HG02571 (cell line): ENCODE measurements at regions not wholly inside any gene's neighbourhood (a gene's known extent, or its start where the extent isn't known, plus 50 kb on each side); places are given as distances from the start of the nearest gene placed in this dataset.
"Not testable (repeated sequence)": the region's sequence is repeated elsewhere in the genome, so short reads cannot be mapped to it uniquely, and the experiment has no call there.

Experiments used
- ATAC-seq: cut with Tn5 transposase; IDR thresholded peaks from one replicate; pipeline ENCODE4 v1.9.1; 2021; ENCODE audit warnings: mild to moderate bottlenecking, moderate library complexity; ENCODE audit not compliant: unreplicated experiment

DNA sequence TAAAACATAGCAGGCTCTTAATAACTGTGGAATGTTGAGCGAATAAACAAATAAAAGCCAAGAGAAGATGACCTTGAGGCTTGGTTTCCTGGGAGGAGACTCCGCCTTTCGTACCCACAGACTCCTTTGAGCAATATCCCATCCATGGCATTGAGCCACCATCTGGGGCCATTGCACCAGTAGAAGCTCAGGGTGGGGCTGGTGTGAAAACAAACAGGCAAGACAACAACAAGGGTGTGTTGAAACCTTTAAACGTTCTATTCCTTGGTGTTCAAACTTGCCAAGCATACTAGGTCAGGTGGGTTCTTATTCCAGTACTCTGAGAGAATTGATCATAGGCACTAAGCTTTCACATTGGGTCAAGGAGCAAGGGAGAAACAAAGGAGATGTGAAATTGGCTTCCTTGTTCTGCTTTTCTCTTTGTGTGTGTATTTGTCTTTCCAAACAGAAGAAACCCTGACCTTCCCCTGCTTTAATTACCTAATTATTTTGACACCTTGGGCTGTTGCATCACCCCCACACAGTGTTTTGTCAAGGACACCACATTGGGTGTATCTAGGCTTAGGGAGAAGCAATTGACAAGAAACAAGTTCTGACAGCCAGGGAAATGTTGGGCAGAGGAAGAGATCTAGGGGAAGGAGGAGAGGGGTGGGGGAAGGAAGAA, 105.1 kb upstream of the BCL6 start:
- ATAC-seq = no peak

DNA sequence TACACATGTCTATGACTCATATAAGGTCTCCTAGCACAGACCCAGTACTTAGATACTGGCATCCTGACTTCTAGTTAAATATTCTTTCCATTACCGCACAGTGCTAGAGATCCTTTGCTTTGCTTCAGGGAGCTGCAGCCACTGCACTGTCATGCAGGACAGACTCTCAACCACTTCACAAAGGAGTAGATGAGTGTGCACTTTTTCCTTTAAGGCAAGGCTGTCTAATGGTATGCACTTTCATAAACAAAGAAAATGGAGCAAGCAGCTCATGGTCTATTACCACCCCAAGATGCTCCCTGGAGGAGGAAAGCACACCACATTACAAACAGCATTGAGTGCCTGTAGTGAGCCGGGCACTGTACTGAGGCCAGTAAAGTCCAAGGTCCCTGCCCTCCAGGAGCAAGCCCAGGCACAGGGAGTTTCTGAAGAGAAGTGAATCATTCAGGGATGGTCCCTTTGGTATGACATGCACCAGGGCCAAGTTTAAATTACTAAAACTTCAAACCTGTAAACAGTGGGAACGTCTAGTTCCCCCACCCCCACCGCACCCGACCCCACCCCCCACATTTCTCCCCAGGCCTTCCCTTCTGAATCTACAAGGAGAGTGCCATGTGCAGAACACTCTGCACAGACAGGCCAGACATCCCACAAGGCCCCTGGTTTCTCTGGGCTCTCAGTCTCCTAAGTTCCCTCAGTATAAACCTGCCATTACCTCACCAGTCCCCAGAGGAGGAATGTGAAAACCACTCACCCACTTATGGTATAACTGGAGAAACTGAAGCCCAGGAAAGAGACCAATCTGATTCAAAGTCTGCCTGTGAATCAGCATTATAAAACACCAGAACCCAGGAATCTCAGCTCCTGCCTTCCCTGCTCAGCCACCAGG, 107.8 kb upstream of the BCL6 start:
- ATAC-seq = no peak

DNA sequence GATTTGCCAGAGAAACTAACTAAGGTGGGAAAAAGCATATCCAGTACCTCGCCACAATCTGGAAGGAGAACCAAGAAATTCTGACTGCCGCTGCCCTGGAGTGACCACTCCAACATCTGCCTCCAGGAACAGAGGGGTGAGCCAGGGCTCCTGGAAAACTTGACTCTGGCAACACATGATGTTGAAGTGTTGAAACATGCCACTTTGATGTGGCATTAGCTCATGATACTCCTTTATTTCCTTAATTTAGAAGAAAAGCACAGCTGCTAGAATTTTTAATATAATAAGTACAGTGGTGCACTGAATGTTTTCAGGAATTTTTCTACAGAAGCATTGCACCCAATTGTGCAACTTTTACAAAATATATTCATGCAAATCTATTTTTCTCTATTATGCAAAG, 109.9 kb upstream of the BCL6 start:
- no peak for ATAC-seq

DNA sequence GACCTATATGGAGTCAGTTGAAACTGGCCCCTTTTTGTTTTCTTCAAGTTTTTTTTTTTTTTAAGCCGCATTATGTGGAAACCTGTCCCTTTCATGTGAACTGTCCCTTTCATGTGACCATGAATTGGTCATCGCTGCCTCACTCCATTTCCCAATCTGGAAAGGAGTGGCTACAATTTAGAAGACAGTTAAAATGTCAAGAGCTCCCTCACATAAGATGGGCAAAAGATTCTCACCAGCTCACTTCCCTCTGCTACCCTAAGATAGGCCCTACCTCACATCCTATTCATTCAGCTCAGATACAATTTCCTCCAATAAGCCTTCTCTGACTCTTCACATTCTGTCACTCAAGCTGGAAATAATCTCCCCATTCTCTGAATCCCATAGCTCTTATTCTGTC, 111.3 kb upstream of the BCL6 start:
- no peak for ATAC-seq

DNA sequence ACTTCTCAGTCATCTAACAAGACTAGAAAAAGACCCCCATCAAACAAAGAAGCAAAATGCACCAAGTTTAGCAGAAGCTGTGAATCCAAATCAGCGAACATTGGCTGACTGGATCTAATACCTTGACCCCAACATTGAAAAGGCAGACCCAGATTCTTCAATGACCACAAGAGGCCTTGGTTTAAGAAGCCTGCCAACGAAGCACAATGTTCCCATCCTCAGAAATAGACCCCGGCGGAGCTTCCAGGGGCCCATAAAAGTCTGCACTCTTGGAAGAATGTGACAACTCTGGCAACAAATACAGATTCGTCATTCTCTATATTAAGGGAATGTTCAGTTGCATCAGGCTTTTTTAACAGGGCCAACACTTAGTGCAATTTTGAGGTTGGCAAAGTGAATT, 112.8 kb upstream of the BCL6 start:
- no peak for ATAC-seq

DNA sequence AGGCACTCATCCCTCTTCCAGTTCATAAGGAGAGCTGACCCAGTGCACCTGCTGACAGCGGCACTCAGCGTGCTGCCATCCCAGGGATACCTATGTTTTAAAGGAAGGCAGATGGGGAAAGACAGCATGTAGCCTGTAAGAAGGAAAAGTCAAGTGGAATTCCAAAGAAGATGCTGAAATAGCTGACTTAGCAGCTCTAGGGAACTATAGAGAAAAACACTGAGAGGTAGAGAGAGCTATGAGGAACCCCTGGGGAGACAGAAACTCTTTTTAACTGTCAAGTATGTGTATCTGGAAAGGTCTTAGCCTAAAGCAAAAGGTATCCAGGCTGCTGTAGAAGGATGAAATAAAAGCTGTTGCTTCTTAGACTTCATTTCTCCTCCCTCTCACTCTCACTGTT, 113.4 kb upstream of the BCL6 start:
- no peak for ATAC-seq

DNA sequence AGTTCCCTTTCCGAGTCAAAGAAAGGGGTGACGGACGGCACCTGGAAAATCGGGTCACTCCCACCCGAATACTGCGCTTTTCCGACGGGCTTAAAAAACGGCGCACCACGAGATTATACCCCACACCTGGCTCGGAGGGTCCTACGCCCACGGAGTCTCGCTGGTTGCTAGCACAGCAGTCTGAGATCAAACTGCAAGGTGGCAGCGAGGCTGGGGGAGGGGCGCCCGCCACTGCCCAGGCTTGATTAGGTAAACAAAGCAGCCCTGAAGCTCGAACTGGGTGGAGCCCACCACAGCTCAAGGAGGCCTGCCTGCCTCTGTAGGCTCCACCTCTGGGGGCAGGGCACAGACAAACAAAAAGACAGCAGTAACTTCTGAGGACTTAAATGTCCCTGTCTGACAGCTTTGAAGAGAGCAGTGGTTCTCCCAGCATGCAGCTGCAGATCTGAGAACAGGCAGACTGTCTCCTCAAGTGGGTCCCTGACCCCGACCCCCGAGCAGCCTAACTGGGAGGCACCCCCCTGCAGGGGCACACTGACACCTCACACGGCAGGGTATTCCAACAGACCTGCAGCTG, 117.5 kb upstream of the BCL6 start:
- not testable (repeated sequence) for ATAC-seq

DNA sequence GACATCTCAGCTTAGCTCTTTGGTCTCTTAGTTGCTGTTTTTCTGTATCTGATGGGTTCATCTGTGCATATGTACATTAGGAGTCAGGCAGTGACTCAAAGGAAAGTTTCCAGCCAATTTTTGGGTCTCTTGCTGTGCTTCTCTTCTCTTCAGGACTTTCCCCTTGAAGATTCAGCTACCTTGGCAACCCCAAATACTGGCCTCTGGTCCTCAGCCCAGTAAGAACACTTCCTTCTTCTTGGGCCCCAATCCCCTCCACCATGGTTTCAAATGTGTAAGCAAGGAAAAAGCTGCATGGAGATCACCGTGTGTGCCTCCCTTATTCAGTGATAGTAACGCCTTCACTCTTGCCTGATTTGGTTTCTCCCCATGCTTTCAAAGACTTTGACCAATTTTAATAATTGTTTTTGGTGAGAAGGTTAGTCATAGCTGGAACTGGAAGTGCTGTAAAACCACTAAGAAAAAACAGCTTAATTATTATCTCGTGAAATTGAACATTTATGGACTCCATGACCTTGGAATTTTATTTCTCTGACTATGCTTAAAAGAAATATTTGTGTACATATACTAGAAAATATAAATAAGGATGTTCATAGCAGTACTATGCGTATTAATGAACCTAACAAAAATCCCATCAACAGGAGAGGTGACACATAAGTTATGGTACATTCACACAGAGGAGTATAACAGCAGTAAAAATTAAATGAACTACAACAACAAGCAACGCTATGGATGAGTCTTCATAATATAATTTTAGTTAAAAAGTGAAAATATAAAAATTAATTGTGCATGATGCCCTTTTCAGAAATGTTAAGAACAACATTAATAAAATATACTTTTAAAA, 125.3 kb upstream of the BCL6 start:
- ATAC-seq = no peak

DNA sequence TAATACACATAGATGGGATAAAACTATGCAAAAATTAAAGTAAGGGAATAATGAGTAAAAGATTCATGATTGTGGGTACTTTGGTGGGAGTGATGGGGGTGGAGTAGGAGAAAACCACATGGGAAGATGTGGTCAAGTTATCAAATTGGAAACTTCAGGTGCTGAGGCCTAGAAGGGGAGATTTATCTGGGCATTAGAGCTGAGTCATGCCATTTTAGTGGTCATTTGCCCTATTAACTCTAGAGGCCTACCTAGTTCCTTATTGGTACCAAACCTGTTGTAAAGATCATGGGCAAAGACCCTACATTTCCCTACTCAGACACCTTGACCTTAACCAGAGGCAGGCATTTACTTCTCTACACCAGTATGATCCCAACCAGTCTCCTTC, 125.9 kb upstream of the BCL6 start:
- ATAC-seq = no peak

DNA sequence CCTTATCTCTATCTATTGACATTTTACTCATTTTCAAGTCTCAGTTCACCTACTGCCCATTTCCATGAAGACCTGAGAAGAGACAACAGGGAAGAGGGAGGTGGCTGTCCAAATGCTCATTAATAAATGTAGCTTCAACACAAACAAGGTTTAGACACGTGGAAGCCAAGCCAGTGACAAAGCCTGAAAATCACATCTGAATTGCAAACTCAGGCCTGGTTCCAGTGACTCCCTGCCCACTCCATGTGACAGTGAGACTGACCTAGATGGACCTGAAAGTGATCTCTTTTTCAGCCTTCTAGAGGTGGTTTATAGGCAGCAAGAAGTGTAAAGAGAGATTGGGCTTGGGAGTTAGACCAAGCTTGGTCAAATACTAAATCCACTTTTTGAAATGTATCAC, 126.6 kb upstream of the BCL6 start:
- no peak for ATAC-seq

DNA sequence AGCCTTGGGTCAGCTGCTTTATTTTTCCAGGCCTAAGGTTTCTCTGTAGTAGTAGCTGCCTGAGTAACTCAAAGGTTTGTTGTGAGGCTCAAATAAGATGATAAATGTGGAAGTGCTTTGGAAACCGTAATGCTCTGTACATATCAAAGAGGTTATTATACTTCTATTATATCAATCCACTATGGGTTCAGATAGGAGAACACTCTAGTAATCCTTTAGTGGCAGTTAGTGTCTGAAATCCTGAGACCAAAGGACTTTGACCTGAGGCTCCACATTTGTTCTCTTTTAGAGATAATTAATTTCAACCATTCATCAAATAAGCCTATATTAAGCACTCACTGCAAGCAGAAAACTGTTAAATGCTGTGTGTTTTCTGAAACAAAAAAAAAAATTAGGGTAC, 128.6 kb upstream of the BCL6 start:
- ATAC-seq = no peak

DNA sequence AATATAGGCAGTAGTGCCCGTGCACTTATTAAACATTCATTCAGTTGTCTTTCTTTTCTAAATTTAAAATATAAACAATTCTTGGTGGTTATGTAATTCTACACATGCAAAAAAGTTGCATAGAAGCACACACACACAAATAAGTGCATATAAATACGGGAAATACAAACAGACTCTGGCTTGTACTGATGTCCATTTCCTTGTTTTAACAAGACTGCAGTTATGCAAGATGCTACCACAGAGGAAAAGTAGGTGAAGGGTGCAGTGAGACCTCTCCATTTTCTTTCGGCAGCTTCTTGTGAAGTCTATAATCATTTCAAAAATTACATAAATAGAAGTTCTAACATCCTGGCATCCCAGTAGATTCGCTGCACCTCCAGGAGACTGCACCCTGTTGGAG, 130.6 kb upstream of the BCL6 start:
- no peak for ATAC-seq

DNA sequence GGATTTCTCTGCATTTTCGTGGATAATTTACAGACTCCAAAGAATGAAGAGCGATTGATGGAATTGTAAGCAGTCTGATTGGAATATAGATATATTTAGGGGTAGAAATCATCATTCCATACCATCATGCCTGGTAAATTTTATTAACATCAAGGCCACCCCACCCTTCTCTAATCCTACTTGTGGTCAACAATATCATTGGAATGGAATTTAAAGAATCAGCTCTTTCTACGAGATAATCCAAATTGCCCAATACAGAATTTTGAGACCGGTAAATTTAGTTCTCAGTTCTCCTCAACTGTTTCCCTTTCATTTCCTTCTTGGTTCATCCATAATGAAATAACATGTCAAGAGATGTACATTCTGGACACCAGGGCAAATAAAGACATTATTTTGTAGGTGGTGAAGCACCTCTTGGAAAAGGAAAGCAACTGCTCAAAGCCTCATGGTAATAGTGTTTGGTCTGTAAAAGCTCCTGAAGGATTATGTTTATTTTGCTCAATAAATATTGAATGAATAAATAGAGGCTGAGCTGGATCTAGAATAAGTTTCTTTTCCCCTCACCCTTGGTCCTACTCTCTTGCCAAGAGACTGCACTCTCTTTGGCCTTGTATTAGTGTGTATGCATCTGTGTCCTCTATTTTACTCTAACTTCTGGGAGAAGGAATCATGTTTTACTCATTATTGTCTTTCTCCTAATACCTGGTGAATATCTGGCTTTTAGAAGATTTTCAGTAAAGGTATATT, 133.7 kb upstream of the BCL6 start:
- ATAC-seq = no peak

DNA sequence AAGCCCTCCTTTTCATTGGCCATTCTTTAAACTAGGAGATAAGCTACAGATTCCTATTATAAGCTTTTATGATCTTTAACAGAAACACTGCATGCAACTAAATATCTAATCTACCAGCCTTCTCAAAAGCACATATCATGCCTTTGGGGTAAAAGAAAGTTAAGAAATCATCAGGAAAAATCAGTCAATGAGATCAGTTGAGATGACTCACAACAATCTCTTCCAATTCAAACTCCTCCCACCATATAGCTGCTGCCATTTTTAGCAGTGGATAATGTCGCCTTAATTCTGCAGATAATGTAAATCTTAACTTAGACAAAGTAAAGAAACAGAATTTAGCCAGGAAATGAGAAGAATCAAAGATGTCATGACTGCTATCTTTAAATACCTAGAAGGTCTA, 135.2 kb upstream of the BCL6 start:
- no peak for ATAC-seq

DNA sequence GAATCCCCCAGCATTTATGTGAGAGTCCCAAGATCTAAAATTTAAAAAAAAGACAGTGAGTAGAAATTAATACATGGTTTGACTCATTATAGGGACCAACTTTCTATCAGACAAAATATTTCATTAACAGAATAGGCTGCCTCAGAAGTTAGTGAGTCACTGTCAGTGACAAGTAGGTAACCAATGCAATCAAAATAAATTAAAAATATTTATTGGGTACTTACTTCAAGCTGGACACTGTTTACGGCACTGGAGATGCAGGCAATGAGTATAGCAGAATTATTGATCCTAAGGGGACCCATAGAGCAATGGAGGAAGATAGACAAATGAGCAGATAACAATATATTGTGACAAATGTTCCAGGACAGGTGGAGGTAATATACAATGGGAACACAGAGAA, 135.6 kb upstream of the BCL6 start:
- no peak for ATAC-seq

DNA sequence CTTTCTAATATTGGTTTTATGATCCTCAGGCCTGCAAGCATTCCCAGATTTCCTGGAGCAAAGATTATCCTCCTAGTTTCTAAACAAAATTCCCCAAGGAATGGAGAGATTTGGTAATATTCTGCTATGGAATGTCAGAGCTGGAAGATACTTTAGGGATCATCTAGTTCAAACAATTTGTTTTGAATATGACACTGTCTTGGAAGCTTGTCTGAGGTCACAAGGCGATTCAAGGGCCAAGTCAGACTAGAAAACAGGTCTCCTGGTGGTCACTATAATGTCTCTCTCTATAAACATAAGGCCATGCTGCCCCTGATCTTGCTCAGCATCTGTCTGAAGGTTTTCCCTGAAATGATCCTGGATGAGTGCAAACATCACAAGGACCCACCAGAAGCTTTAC, 143.4 kb upstream of the BCL6 start:
- ATAC-seq = no peak

DNA sequence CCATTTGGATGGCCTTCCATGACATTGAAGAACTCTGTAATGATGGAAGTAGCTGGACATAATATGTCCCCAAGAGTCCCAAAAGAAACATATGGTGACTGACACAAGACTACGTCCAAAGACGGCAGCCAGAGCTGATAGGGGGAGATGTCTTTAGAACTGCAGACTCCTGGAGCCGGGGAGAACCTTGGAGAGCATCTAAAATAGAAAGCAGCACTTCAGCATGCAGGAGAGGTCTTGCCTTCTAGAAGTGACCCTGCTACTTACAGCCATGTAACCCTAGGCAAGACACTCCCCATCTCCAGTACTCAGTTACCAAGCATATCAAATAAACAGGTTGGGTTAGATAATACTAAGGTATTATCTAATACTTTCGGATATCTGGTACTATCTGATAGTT, 143.8 kb upstream of the BCL6 start:
- no peak for ATAC-seq

DNA sequence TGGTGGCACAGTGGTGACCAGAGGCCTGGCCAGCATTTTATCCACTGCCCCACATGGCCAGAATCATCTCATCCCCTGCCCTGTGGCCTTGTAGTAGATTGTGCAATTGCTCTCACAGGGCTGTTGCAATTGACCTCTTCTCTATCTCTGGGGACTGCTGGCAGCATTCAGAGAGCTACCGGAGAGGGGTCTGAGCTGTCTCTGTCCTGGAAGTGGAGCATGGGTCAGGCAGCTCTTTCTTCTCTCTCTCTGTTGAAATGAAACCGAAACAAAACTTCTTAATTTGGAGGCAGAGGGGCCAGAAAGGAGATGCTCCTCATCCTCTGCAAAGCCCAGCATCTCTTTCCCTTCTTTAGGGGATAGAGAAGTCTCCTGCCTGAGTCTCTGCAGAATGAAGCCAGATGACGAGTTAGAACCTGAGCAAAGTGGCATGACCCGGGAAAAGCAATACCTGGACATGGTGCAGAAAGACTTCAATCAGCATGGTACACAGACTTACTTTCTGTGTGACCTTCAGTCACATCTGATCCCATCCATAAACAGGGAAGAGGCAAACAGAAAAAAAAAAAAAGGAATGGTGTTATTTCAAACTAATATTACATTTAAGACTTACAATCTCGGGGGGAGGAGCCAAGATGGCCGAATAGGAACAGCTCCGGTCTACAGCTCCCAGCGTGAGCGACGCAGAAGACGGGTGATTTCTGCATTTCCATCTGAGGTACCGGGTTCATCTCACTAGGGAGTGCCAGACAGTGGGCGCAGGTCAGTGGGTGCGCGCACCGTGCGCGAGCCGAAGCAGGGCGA, 144.5 kb upstream of the BCL6 start:
- ATAC-seq = no peak

DNA sequence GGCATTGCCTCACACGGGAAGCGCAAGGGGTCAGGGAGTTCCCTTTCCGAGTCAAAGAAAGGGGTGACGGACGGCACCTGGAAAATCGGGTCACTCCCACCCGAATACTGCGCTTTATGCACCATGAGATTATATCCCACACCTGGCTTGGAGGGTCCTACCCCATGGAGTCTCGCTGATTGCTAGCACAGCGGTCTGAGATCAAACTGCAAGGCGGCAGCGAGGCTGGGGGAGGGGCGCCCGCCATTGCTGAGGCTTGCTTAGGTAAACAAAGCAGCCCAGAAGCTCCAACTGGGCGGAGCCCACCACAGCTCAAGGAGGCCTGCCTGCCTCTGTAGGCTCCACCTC, 145.1 kb upstream of the BCL6 start:
- ATAC-seq = not testable (repeated sequence)

DNA sequence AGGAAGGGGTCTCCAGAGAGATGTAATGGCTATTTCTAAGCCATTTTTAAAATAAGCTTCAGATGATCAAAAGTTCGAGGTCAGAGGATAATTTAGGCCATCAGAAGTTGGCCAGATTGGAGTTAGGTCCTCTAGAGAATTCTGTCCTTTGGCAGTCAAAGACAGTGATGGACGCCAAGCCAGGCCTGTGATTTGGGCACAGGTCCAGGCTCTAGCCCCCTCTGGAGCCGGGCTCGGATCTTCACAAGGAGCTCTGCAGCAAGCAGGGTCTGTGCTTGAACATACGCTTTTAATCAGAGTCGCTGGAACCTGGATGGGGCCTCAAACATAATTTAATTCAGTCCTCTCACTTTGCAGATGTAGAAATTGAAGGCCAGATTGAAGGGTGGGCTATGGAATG, 151.4 kb upstream of the BCL6 start:
- ATAC-seq = no peak
